GM19455 (cell line): ENCODE measurements at regions not wholly inside any gene's neighbourhood (a gene's known extent, or its start where the extent isn't known, plus 50 kb on each side); places are given as distances from the start of the nearest gene placed in this dataset.
"Not testable (repeated sequence)": the region's sequence is repeated elsewhere in the genome, so short reads cannot be mapped to it uniquely, and the experiment has no call there.

Experiments used
- ATAC-seq: cut with Tn5 transposase; IDR thresholded peaks from one replicate; pipeline ENCODE4 v1.9.1; 2021; ENCODE audit not compliant: unreplicated experiment

DNA sequence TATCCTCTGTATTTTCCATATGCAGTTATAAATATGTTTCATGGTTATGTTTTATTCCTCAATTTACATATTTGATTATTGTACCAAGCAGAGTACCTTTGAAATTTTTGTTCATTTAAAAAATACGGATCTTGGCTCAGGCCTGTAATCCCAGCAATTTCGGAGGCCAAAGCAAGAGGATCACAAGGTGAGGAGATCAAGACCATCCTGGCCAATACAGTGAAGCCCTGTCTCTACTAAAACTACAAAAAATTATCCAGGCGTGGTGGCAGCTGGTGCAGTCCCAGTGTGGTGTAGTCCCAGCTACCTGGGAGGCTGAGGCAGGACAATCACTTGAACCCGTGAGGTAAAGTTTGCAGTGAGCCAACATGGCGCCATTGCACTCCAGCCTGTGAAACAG, 251.2 kb upstream of the TPTE start:
- ATAC-seq = peak; percentile 66

DNA sequence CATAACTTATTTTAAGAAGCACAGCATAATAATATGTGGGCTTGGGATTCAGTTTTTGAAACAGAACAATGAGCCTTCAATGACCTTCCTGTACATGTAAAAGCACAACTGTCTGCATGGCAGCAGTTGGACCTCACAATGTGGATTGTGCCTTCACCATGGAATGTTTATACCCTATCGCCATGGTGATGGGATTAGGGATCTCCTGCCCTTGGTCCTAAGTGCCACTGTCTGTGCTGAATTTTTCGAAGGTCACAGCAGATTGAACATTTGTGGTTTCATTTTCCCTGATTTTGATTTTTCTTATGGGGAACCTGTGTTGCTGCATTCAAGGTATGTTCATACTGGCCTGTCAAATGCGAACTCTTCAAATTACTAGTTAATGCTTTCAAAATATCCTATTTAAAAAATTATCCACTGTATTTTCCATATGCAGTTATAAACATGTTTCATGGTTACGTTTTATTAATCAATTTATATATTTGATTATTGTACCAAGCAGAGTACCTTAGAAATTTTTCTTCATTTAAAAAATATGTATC, 249.6 kb upstream of the TPTE start:
- ATAC-seq = not testable (repeated sequence)

DNA sequence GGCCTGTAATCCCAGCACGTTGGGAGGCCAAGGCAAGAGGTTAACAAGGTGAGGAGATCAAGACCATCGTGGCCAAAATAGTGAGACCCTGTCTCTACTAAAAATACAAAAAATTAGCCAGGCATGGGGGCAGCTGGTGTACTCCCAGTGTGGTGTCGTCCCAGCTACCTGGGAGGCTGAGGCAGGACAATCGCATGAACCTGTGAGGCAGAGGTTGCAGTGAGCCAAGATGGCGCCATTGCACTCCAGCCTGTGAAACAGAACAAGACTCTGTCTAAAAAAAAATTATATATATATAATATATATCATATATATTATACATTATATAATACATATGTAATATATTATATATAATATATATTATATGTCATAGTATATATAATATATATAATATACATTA, 249.2 kb upstream of the TPTE start:
- no peak for ATAC-seq

DNA sequence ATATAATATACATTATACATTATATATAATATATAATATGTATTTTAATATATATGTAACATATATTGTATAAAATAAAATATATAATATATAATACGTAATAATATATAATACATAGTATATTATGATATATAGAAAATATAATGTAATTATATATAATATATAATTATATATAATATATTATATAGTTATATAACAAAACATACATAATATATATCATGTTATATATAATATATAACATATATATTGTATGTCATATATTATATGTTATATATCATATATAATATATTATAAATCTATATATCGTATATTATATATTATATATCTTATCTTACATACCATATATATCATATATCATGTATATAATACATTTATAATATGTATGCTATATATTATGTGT, 248.2 kb upstream of the TPTE start:
- no peak for ATAC-seq

DNA sequence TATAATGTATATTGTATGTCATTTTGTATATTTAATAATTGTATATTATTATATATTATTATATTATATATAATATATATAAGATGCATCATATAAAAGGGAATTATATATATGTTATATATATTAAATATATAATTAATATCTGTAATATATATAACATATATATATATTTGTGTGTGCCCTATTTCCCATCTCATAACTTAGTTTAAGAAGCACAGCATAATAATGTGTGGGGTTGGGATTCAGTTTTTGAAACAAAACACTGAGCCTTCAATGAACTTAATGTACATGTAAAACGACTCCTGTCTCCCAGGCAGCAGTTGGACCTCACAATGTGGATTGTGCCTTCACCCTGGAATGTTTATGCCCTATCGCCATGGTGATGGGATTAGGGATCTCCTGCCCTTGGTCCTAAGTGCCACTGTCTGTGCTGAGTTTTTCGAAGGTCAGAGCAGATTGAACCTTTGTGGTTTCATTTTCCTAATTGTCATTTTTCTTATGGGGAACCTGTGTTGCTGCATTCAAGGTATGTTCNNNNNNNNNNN, 247.5 kb upstream of the TPTE start:
- not testable (repeated sequence) for ATAC-seq
